ENCODE measurements at regions not wholly inside any gene's neighbourhood (a gene's known extent, or its start where the extent isn't known, plus 50 kb on each side); places are given as distances from the start of the nearest gene placed in this dataset.

GRCh38 chr2:34332813-34333212, 733.7 kb upstream of the FAM98A start:
- no peak for TF ChIP-seq CTCF (IDR thresholded peaks at IDR 0.05; ENCODE audit: insufficient read depth, low read length, missing control alignments)
- no peak for DNase-seq (ENCODE audit: low read depth, low spot score)

GRCh38 chr2:34320056-34320455, 721.0 kb upstream of the FAM98A start:
- POLR2A ChIA-PET, result no interaction called here
- H3K4me3 ChIP-seq (ENCODE audit: low read depth, low read length), result no peak overlapping the region
- DNase-seq (ENCODE audit: low read depth, low spot score), result no peak
- CTCF ChIA-PET, result no interaction called here
- no peak for TF ChIP-seq CTCF (IDR thresholded peaks at IDR 0.05; ENCODE audit: insufficient read depth, low read length, missing control alignments)

More at GRCh38 chr2:34332813-34333212, 733.7 kb upstream of the FAM98A start:
- CTCF ChIA-PET, result no interaction called here
- no peak overlapping the region for H3K4me3 ChIP-seq (ENCODE audit: low read depth, low read length)
- POLR2A ChIA-PET, result no interaction called here

GRCh38 chr2:34317797-34318196, 718.7 kb upstream of the FAM98A start:
- TF ChIP-seq CTCF (IDR thresholded peaks at IDR 0.05; ENCODE audit: insufficient read depth, low read length, missing control alignments), result no peak
- CTCF ChIA-PET, result no interaction called here
- DNase-seq (ENCODE audit: low read depth, low spot score), result no peak
- H3K4me3 ChIP-seq (ENCODE audit: low read depth, low read length), result no peak overlapping the region
- POLR2A ChIA-PET, result no interaction called here

- no peak for DNase-seq (ENCODE audit: low read depth, low spot score)
These were observed 717.7 kb upstream of the FAM98A start for GRCh38 chr2:34316788-34317187.

GRCh38 chr2:34311816-34312215, 712.7 kb upstream of the FAM98A start:
- POLR2A ChIA-PET, result no interaction called here

More at GRCh38 chr2:34316788-34317187, 717.7 kb upstream of the FAM98A start:
- H3K4me3 ChIP-seq (ENCODE audit: low read depth, low read length), result no peak overlapping the region
- TF ChIP-seq CTCF (IDR thresholded peaks at IDR 0.05; ENCODE audit: insufficient read depth, low read length, missing control alignments), result no peak
- CTCF ChIA-PET, result no interaction called here
- POLR2A ChIA-PET, result no interaction called here

GRCh38 chr2:34308140-34308539, 709.0 kb upstream of the FAM98A start:
- no peak for DNase-seq (ENCODE audit: low read depth, low spot score)
- TF ChIP-seq CTCF (IDR thresholded peaks at IDR 0.05; ENCODE audit: insufficient read depth, low read length, missing control alignments), result no peak
- no peak overlapping the region for H3K4me3 ChIP-seq (ENCODE audit: low read depth, low read length)
- CTCF ChIA-PET, result no interaction called here
- POLR2A ChIA-PET, result no interaction called here

More at GRCh38 chr2:34311816-34312215, 712.7 kb upstream of the FAM98A start:
- TF ChIP-seq CTCF (IDR thresholded peaks at IDR 0.05; ENCODE audit: insufficient read depth, low read length, missing control alignments), result no peak
- H3K4me3 ChIP-seq (ENCODE audit: low read depth, low read length), result no peak overlapping the region
- CTCF ChIA-PET, result no interaction called here
- DNase-seq (ENCODE audit: low read depth, low spot score), result no peak

All from AG04449 (cell line).